Stimulated activated CD8-positive, alpha-beta memory T cell treated with anti-CD3 and anti-CD28 coated beads, Interleukin-15, amount 100 ng/mL, for 48 hours (primary cell): ENCODE measurements at regions not wholly inside any gene's neighbourhood (a gene's known extent, or its start where the extent isn't known, plus 50 kb on each side); places are given as distances from the start of the nearest gene placed in this dataset.

Experiments
- DNase-seq, 2 donors: peaks; one replicate each; pipeline ENCODE4 v3.0.0-alpha.2; 2020; ENCODE audit warnings: low read depth in 2 of 2

GRCh38 chr2:5953525-5953924 is 261.3 kb downstream of the SOX11 start:
- DNase-seq: no peak

GRCh38 chr2:5954509-5954908 is 262.3 kb downstream of the SOX11 start:
- no peak for DNase-seq

GRCh38 chr2:5955921-5956320 is 263.7 kb downstream of the SOX11 start:
- no peak for DNase-seq

- no peak for DNase-seq
These were observed 267.9 kb downstream of the SOX11 start for GRCh38 chr2:5959836-5960820.

GRCh38 chr2:5967506-5967905 is 275.3 kb downstream of the SOX11 start:
- DNase-seq: no peak

GRCh38 chr2:5969303-5969702 is 277.1 kb downstream of the SOX11 start:
- no peak for DNase-seq

GRCh38 chr2:5970347-5970746 is 278.2 kb downstream of the SOX11 start:
- no peak for DNase-seq

GRCh38 chr2:5974477-5974876 is 282.3 kb downstream of the SOX11 start:
- DNase-seq: no peak

- no peak for DNase-seq
These were observed 283.2 kb downstream of the SOX11 start for GRCh38 chr2:5975401-5975800.

GRCh38 chr2:5976531-5977065 is 284.4 kb downstream of the SOX11 start:
- DNase-seq: no peak

- no peak for DNase-seq
These were observed 285.3 kb downstream of the SOX11 start for GRCh38 chr2:5977477-5977876.

- DNase-seq: no peak
These were observed 286.1 kb downstream of the SOX11 start for GRCh38 chr2:5978131-5978751.

- no peak for DNase-seq
These were observed 288.4 kb downstream of the SOX11 start for GRCh38 chr2:5980450-5981190.

- no peak for DNase-seq
These were observed 290.2 kb downstream of the SOX11 start for GRCh38 chr2:5982193-5982902.

GRCh38 chr2:5982903-5983265 is 290.7 kb downstream of the SOX11 start:
- no peak for DNase-seq

- no peak for DNase-seq
These were observed 291.5 kb downstream of the SOX11 start for GRCh38 chr2:5983511-5984272.

- no peak for DNase-seq
These were observed 292.1 kb downstream of the SOX11 start for GRCh38 chr2:5984273-5984655.

- no peak for DNase-seq
These were observed 292.8 kb downstream of the SOX11 start for GRCh38 chr2:5984946-5985345.

- DNase-seq: no peak
These were observed 293.6 kb downstream of the SOX11 start for GRCh38 chr2:5985536-5986385.
